SK-N-SH (cell line): ENCODE measurements at regions not wholly inside any gene's neighbourhood (a gene's known extent, or its start where the extent isn't known, plus 50 kb on each side); places are given as distances from the start of the nearest gene placed in this dataset.

ENCODE experiments used
- CTCF ChIA-PET: fragments of 300-600, 350-600 bp; formaldehyde crosslinking; extraction: SDS; loops from one replicate; lab custom pipeline; 2021; lab: Yijun Ruan, JAX
- POLR2A ChIA-PET: fragments of 350-600 bp; sonication (Branson Sonifier 250); formaldehyde crosslinking; extraction: SDS; loops from one replicate; lab custom pipeline; 2020; ENCODE audit warnings: antibody characterized with exemption, inconsistent platforms; lab: Yijun Ruan, JAX
- DNase-seq: peaks from one replicate; pipeline ENCODE4 v3.0.0; 2012
- H2AFZ ChIP-seq: fragments of 200-600 bp; sonication (generic); 2 replicates; pipeline ENCODE4 v1.8.1; 2016; ENCODE audit warnings: antibody characterized with exemption, mild to moderate bottlenecking, low read depth
- H3F3A ChIP-seq: fragments of 200-600 bp; sonication (generic); replicated peaks from 2 replicates; pipeline ENCODE3; 2016; ENCODE audit warnings: antibody characterized with exemption, mild to moderate bottlenecking; ENCODE audit not compliant: insufficient read depth
- H3K27ac ChIP-seq, 2 experiments: fragments of 200-500 bp in 1 of 2; fragments of 200-600 bp in 1 of 2; sonication (Bioruptor generic) in 1 of 2; sonication (generic), shearing (Covaris generic) in 1 of 2; 2 replicates each; pipeline versions ENCODE4 v1.5.1 to v1.6.1; 2014 to 2016; ENCODE audit warnings: low read depth in 2 of 2, inconsistent platforms in 1 of 2, low read length in 1 of 2, mild to moderate bottlenecking in 1 of 2, mixed read lengths in 1 of 2
- H3K27me3 ChIP-seq: fragments of 200-600 bp; sonication (generic), shearing (Covaris generic); 2 replicates; pipeline ENCODE4 v1.6.1; 2016; ENCODE audit warnings: mixed run types; ENCODE audit not compliant: insufficient read depth
- H3K36me3 ChIP-seq, 2 experiments: fragments of 200-500 bp in 1 of 2; fragments of 200-600 bp in 1 of 2; sonication (Bioruptor generic) in 1 of 2; sonication (generic) in 1 of 2; replicated peaks in 1 of 2; 2 replicates each; pipeline versions ENCODE3 to v1.5.1; 2014 to 2016; ENCODE audit warnings: low read length in 1 of 2, mild to moderate bottlenecking in 1 of 2; ENCODE audit not compliant: insufficient read depth in 2 of 2, control insufficient read depth in 1 of 2
- H3K4me1 ChIP-seq, 2 experiments: fragments of 200-500 bp in 1 of 2; fragments of 200-600 bp in 1 of 2; sonication (Bioruptor generic) in 1 of 2; sonication (generic), shearing (Covaris generic) in 1 of 2; 2 replicates each; pipeline versions ENCODE4 v1.5.1 to v1.6.1; 2014 to 2016; ENCODE audit warnings: low read depth in 1 of 2, low read length in 1 of 2, mixed run types in 1 of 2; ENCODE audit not compliant: insufficient read depth in 2 of 2, control insufficient read depth in 1 of 2
- H3K4me2 ChIP-seq: fragments of 200-600 bp; sonication (generic), shearing (Covaris generic); 2 replicates; pipeline ENCODE4 v1.6.1; 2017; ENCODE audit warnings: mixed run types
- H3K4me3 ChIP-seq, 2 experiments: fragments of 200-500 bp in 1 of 2; fragments of 200-600 bp in 1 of 2; sonication (Bioruptor generic) in 1 of 2; sonication (generic), shearing (Covaris generic) in 1 of 2; 2 replicates each; pipeline versions ENCODE4 v1.5.1 to v1.8.1; 2014 to 2016; ENCODE audit warnings: low read depth in 2 of 2, inconsistent platforms in 1 of 2, low read length in 1 of 2, mild to moderate bottlenecking in 1 of 2, mixed read lengths in 1 of 2, moderate library complexity in 1 of 2
- H3K79me2 ChIP-seq: fragments of 200-600 bp; sonication (generic); 2 replicates; pipeline ENCODE4 v1.8.1; 2017; ENCODE audit warnings: mild to moderate bottlenecking; ENCODE audit not compliant: insufficient read depth
- H3K9ac ChIP-seq: fragments of 200-600 bp; sonication (generic); 2 replicates; pipeline ENCODE4 v1.6.1; 2017; ENCODE audit warnings: mixed run types
- H3K9me2 ChIP-seq: fragments of 200-600 bp; sonication (generic); 2 replicates; pipeline ENCODE4 v1.6.1; 2017; ENCODE audit warnings: mixed run types
- H3K9me3 ChIP-seq: fragments of 200-600 bp; sonication (generic); 2 replicates; pipeline ENCODE4 v1.6.1; 2017; ENCODE audit warnings: mixed run types, mild to moderate bottlenecking, moderate library complexity
- H4K20me1 ChIP-seq: fragments of 200-600 bp; sonication (generic); 2 replicates; pipeline ENCODE4 v1.6.1; 2017; ENCODE audit warnings: mild to moderate bottlenecking, mixed run types; ENCODE audit not compliant: insufficient read depth
- EZH2phosphoT487 ChIP-seq: fragments of 200-600 bp; sonication (generic); IDR thresholded peaks from 2 replicates; pipeline ENCODE4 v1.6.1; 2017; ENCODE audit warnings: low read depth, mixed run types, mild to moderate bottlenecking, antibody characterized with exemption, moderate library complexity, borderline replicate concordance
- FOSL2 ChIP-seq: IDR thresholded peaks from 2 replicates; pipeline ENCODE4 v1.4.0; 2012; ENCODE audit warnings: low read depth, mild to moderate bottlenecking, moderate library complexity, borderline replicate concordance
- FOXM1 ChIP-seq: IDR thresholded peaks from 2 replicates; pipeline ENCODE4 v1.4.0; 2012; ENCODE audit warnings: low read depth, mild to moderate bottlenecking
- GABPA ChIP-seq: IDR thresholded peaks from 2 replicates; pipeline ENCODE4 v1.4.0; 2012; ENCODE audit warnings: low read depth, mild to moderate bottlenecking
- JUND ChIP-seq: IDR thresholded peaks from 2 replicates; pipeline ENCODE4 v1.4.0; 2012
- MEF2A ChIP-seq: IDR thresholded peaks from 2 replicates; pipeline ENCODE4 v1.4.0; 2012; ENCODE audit warnings: low read depth, borderline replicate concordance
- MXI1 ChIP-seq: IDR thresholded peaks from 2 replicates; pipeline ENCODE4 v1.6.1; 2012; ENCODE audit warnings: mild to moderate bottlenecking, low read depth, low read length, improper control_type of control experiment
- NRF1 ChIP-seq: IDR thresholded peaks from 2 replicates; pipeline ENCODE4 v1.6.1; 2012; ENCODE audit warnings: low read depth, mild to moderate bottlenecking, low read length
- POLR2AphosphoS5 ChIP-seq: IDR thresholded peaks from 2 replicates; pipeline ENCODE4 v1.6.1; 2012; ENCODE audit warnings: low read depth, low read length
- RAD21 ChIP-seq: IDR thresholded peaks from 2 replicates; pipeline ENCODE4 v1.6.1; 2012; ENCODE audit warnings: mild to moderate bottlenecking, low read length
- RFX5 ChIP-seq: IDR thresholded peaks from 2 replicates; pipeline ENCODE4 v1.6.1; 2012; ENCODE audit warnings: mild to moderate bottlenecking, improper control_type of control experiment, low read length
- RXRA ChIP-seq: IDR thresholded peaks from 2 replicates; pipeline ENCODE4 v1.4.0; 2012; ENCODE audit warnings: low read depth, mild to moderate bottlenecking, borderline replicate concordance
- SIN3A ChIP-seq: IDR thresholded peaks from 2 replicates; pipeline ENCODE4 v1.6.1; 2012; ENCODE audit warnings: low read depth, mild to moderate bottlenecking, low read length, moderate library complexity, borderline replicate concordance
- SMC3 ChIP-seq: IDR thresholded peaks from 2 replicates; pipeline ENCODE4 v1.6.1; 2012; ENCODE audit warnings: low read depth, low read length, improper control_type of control experiment
- TCF12 ChIP-seq: IDR thresholded peaks from 2 replicates; pipeline ENCODE4 v1.4.0; 2012
- YY1 ChIP-seq: IDR thresholded peaks from 2 replicates; pipeline ENCODE4 v1.4.0; 2012; ENCODE audit warnings: low read depth, mild to moderate bottlenecking
- WGBS: methylation state at CpG from one replicate; pipeline ENCODE4 v1.1.6; 2017; ENCODE audit warnings: low lambda C conversion rate; 5-methylcytosine and 5-hydroxymethylcytosine counted together
- TF ChIP-seq, protein P1 (sequence below): IDR thresholded peaks from 2 replicates; pipeline ENCODE4 v1.4.0; 2012; ENCODE audit warnings: low read depth, borderline replicate concordance
- TF ChIP-seq, protein P2 (sequence below): fragments of 150-350 bp; IDR thresholded peaks from 2 replicates; pipeline ENCODE4 v1.6.1; 2017; ENCODE audit warnings: antibody characterized with exemption, low read length, low read depth, borderline replicate concordance
- TF ChIP-seq, protein P3 (sequence below): IDR thresholded peaks from 2 replicates; pipeline ENCODE4 v1.6.1; 2012; ENCODE audit warnings: mild to moderate bottlenecking, low read depth, low read length, moderate library complexity
- TF ChIP-seq, protein P4 (sequence below): fragments of 200-600 bp; sonication (generic); IDR thresholded peaks from 2 replicates; pipeline ENCODE4 v1.6.1; 2017; ENCODE audit warnings: antibody characterized with exemption, mild to moderate bottlenecking, moderate library complexity

DNA sequence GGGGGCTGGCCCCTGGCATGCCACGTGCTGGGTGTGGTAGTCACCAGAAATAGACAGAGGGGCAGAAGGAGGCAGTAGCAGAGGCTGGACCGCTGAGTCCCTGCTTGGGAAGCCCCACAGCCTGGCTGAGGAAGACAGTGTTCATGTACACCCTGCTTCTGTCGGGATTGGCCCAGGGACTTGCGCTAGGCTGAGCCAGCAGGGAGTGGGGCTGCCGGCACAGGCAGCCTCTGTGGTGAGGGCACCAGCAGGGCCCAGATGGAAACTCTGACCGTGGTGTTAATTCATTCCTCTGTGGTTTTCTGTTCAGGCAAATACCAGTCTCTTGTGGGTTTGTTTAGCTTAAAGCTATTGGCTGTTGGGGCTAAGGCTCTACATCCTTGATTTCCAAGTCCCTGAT lies 108.6 kb upstream of the RAD23B start:
- Histone ChIP-seq H3K79me2 (no peaks in the 10 kb centered on the region), H3K9me3 (no peaks in the 10 kb centered on the region), H3K4me3 (no peak overlapping the region), H2AFZ (no peak overlapping the region), H3K36me3 (no peaks in the 10 kb centered on the region), H3F3A (no peaks in the 10 kb centered on the region), H4K20me1 (no peaks in the 10 kb centered on the region), H3K9ac (no peak overlapping the region), H3K4me1 (peaks cover 10 to 13% of the 10 kb centered on the region in 2 experiments; a peak in 2 of 4 replicates), H3K27me3 (no peaks in the 10 kb centered on the region), H3K4me2 (no peak overlapping the region), H3K27ac (no peak overlapping the region), H3K9me2 (no peaks in the 10 kb centered on the region)
- 17% methylated on average over 1 of the region's 6 CpGs for WGBS
- POLR2A ChIA-PET, result no interaction called here
- CTCF ChIA-PET, result interaction anchor here (1.7 to 6.5 kb wide), 2 partner anchors 14 to 1333 kb away, joined by 4 to 43 read pairs; no protein-coding TSS in a partner anchor
- no peak for DNase-seq
- no peak for TF ChIP-seq RFX5
- TF ChIP-seq, protein P1, sequence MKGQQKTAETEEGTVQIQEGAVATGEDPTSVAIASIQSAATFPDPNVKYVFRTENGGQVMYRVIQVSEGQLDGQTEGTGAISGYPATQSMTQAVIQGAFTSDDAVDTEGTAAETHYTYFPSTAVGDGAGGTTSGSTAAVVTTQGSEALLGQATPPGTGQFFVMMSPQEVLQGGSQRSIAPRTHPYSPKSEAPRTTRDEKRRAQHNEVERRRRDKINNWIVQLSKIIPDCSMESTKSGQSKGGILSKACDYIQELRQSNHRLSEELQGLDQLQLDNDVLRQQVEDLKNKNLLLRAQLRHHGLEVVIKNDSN, result no peak
- TF ChIP-seq, protein P2, sequence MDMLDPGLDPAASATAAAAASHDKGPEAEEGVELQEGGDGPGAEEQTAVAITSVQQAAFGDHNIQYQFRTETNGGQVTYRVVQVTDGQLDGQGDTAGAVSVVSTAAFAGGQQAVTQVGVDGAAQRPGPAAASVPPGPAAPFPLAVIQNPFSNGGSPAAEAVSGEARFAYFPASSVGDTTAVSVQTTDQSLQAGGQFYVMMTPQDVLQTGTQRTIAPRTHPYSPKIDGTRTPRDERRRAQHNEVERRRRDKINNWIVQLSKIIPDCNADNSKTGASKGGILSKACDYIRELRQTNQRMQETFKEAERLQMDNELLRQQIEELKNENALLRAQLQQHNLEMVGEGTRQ, result no peak
- no peak for TF ChIP-seq SIN3A
- no peak for TF ChIP-seq GABPA
- TF ChIP-seq TCF12, result no peak
- no peak for TF ChIP-seq MEF2A
- no peak for TF ChIP-seq JUND
- TF ChIP-seq YY1, result no peak
- no peak for TF ChIP-seq FOXM1
- TF ChIP-seq MXI1, result no peak
- TF ChIP-seq POLR2AphosphoS5, result no peak
- TF ChIP-seq FOSL2, result no peak
- TF ChIP-seq EZH2phosphoT487, result no peak
- TF ChIP-seq SMC3, result no peak
- no peak for TF ChIP-seq RAD21
- TF ChIP-seq RXRA, result no peak
- TF ChIP-seq, protein P3, sequence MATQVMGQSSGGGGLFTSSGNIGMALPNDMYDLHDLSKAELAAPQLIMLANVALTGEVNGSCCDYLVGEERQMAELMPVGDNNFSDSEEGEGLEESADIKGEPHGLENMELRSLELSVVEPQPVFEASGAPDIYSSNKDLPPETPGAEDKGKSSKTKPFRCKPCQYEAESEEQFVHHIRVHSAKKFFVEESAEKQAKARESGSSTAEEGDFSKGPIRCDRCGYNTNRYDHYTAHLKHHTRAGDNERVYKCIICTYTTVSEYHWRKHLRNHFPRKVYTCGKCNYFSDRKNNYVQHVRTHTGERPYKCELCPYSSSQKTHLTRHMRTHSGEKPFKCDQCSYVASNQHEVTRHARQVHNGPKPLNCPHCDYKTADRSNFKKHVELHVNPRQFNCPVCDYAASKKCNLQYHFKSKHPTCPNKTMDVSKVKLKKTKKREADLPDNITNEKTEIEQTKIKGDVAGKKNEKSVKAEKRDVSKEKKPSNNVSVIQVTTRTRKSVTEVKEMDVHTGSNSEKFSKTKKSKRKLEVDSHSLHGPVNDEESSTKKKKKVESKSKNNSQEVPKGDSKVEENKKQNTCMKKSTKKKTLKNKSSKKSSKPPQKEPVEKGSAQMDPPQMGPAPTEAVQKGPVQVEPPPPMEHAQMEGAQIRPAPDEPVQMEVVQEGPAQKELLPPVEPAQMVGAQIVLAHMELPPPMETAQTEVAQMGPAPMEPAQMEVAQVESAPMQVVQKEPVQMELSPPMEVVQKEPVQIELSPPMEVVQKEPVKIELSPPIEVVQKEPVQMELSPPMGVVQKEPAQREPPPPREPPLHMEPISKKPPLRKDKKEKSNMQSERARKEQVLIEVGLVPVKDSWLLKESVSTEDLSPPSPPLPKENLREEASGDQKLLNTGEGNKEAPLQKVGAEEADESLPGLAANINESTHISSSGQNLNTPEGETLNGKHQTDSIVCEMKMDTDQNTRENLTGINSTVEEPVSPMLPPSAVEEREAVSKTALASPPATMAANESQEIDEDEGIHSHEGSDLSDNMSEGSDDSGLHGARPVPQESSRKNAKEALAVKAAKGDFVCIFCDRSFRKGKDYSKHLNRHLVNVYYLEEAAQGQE, result no peak
- TF ChIP-seq, protein P4, sequence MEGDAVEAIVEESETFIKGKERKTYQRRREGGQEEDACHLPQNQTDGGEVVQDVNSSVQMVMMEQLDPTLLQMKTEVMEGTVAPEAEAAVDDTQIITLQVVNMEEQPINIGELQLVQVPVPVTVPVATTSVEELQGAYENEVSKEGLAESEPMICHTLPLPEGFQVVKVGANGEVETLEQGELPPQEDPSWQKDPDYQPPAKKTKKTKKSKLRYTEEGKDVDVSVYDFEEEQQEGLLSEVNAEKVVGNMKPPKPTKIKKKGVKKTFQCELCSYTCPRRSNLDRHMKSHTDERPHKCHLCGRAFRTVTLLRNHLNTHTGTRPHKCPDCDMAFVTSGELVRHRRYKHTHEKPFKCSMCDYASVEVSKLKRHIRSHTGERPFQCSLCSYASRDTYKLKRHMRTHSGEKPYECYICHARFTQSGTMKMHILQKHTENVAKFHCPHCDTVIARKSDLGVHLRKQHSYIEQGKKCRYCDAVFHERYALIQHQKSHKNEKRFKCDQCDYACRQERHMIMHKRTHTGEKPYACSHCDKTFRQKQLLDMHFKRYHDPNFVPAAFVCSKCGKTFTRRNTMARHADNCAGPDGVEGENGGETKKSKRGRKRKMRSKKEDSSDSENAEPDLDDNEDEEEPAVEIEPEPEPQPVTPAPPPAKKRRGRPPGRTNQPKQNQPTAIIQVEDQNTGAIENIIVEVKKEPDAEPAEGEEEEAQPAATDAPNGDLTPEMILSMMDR, result no peak
- no peak for TF ChIP-seq NRF1
